CD4-positive, alpha-beta T cell treated with Interleukin-6 for 4 hours (primary cell): ENCODE measurements at regions not wholly inside any gene's neighbourhood (a gene's known extent, or its start where the extent isn't known, plus 50 kb on each side); places are given as distances from the start of the nearest gene placed in this dataset.

Source experiments
- DNase-seq: peaks from one replicate; pipeline ENCODE4 v3.0.0-alpha.2; 2020; ENCODE audit warnings: mixed read lengths

DNA sequence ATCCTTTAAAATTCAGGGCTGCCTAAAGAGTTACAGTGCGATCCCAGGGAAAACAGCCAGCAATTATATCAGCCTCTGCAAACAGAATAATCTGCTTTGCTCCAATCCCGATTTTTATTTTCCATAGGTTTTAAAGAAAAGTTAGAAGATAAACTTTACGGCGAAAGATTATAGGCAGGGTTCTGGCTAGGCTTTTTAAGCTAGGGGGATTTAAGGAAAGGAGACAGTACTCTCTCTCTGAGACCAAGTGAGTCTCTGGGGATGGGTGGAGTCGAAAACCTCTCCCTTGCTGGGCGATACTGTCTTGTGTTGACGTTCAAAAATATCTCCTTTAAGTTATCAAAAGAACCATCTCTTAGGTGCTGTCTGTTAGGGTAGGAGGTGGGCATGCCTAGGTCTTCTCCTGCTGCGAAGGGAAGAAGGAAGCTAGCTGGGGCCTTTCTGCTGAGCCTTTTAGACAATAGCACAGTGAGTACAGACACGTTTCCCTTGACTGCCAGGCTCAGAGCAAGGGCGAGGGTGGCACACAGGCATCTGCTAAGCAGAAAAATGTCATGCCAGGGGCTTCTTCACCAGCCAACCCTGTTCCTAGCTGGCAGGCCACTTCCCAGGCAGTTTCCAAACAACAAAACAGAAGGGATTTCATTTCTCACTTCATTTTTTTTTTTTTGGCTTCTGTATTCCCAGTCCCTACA is 167.9 kb upstream of the MAF start:
- no peak for DNase-seq

DNA sequence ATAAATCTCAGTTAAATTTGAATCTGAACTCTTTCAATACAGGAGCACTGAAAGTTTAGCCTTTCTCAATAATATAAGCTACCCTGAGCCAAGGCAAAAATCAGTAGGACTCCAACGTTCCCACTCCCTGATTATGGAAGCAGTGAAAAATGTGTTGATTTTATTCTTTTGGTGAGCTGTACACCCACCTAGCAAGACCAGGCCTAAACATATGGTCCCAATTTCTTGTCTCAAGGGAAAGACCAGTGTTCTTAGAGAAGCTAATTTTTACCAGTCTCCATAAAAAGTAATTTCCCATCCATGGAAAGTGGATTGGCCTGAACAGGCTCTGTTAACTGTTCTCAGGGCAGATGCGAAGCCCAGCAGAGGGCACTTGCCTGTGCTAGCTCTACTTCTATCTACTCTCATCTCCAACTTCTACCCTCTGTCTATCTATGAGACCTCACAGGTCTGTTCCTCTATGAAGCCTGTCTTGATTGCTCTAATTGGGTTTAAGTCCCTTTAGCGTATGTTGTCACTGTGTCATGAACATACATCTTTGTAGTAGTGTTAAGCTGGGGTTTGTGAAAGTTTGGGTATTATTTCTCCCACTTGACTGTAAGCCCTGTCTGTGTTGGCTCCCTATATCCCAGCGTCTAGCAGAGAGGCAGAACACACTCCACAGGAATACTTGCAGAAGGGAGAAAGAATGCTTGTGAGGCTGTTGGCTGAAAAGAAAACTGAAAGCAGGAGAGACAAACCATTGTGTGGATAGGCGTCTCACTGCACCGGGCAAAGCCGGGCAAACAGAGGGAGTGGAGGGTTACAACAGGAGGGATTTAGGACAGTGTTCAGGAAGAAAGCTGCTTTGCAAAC is 167.1 kb upstream of the MAF start:
- DNase-seq = no peak

DNA sequence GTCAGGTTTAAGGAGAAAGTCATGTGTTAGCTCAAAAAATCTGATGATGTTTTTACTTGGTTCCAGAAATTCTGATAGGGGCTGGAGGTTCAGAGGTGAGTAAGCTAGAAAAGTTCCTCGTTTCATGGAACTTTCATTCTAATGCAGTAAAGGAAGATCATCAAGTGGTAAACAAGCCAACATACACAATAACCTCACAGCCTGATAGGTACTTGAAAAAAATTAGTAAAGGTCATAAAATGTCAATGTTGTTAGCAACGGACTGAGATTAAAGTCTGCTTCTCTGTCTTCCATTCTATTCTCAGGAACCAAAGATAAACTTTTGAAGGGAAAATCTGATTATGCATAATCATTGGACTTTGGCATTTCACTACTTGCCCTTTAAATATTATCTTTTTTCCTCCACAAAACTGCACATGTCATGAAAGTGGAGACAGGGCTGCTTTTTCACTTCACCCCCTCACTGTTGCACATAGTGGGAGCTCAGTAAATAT is 165.4 kb upstream of the MAF start:
- no peak for DNase-seq

DNA sequence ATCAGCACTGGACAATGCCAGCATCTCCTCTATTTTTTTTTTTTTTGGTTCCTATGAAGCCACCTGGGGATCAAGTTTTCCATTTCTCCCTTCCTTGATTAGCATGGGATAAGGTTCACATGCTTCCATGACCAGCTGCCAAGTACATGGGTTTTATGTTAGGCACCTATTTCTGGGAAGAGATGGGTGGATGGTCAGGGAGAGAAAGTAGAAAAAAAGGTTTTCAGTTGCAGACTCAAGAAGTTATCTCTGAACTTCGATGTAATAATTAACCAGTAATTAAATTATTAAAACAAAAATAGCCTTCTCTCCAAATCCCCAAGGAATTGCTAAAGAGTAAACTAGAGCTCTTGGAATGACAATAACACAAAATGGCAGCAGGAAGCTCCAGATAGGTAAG is 164.9 kb upstream of the MAF start:
- DNase-seq = no peak

DNA sequence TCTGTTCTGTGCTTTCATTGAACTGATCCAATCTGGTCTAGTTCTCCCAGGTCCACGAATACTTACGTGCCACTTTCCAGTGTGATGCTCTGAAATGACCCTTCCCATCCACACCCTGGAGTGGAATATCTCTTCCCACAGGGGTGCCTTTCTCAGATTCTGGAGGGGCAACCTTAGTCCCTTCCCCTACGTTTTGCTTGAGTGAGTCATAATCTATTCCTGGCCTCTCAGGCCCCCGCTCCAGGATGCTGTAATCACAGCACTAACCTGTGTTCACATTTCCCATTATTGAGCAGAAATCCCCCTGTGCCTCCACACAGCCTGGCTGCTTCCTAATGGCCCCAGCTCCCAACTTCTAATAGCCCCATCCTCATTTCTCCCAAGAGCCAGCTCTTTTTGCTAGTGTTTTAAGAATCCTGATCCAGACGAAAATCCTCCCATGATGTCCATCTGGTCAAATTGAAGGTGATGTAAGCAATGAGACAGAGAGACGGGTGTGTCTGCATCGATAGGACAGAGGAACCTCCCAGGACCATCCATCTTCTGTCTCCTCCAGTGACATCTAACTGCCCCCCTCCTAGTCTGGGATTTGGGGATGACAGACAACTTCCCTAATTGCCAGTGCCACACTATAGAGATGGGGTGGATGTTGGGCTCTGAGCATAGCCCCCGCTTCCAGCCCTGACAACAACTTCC is 164.0 kb upstream of the MAF start:
- no peak for DNase-seq

DNA sequence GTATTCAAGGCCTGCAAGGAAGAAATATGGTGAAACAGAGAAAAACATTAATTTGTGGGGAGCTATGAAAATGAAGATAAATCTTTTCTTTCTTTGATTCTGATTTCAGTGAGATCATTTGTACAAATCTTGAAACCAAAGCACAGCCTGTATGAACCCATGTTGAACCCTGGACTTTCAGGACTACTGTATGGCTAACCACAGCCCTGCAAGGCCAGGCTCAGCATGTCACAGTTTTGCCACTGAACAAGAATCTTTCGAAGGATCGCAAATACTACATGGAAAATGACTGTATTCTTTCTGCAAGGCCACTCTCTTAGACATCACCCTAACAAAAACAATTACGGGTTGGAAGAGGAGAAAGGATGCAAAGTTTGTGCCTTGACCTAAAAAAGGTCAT is 161.7 kb upstream of the MAF start:
- DNase-seq = no peak

DNA sequence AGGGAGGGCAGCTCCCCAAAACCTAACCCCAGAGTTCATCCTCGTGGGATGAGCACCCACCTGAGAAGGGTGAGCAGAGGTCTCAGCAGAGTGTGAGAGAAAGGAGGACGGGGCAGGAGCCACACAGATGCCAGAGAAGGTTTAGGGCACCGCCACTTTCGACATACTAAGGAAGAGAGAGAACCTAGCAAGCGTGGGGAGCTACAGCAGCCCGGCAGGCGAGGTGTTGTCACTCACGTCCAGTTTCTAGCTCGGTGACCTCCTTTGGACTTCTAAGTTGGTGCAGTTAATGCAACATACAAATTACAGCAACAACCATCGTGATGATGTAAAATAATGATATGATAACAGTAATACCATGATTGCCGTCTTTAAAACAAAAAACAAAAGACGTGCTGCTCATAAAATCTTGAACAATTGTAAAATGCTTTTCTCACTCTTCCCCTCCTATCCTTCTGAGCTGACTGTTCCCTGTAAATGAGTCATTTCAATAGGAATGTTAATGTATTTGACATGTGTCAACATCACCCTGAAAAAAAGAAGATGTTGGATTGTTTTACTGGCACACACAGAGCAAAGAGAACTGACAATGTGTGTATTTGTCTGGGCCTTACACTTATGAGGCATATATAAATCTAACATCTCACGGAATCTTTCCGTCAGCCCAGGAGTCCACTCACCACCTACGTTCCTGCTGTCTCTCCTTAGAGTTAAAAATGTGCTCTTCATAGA is 158.2 kb upstream of the MAF start:
- no peak for DNase-seq

DNA sequence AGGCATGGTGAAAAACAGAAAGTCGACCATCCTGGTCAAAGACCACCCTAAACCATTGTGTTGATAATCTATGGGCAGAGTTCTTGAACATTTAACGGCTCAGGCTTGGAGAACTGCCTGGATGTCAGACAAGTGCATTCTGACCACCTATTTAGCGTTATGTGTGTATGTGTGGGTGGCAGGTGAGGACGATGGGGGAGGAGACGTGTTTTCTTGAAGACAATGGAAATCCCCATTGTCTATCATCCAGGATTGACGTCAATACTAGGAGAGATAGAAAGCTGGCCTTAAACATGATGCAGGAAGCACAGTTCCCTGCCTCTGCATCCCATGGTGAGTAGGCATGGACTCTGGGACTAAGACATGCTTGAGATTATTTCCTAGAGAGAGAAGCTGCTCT is 157.4 kb upstream of the MAF start:
- no peak for DNase-seq

DNA sequence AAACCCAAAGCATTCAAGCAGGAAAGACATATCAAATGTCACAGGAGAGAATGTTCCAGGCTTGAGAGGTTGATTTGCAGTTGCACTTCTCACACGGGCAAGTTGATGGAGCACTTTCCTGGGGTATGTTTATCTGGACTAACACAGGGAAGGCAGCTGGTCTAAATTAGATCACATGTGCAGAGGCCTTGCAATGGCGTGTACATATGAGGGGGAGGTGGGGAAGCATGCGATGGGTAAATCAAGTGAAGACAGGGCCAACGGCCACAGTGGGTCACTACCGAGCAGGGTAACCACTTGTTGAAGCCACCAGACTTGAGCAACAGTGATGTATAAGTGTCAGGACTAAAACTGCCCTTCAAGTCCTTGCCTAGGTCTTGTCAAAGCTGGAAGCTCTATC is 156.6 kb upstream of the MAF start:
- no peak for DNase-seq

DNA sequence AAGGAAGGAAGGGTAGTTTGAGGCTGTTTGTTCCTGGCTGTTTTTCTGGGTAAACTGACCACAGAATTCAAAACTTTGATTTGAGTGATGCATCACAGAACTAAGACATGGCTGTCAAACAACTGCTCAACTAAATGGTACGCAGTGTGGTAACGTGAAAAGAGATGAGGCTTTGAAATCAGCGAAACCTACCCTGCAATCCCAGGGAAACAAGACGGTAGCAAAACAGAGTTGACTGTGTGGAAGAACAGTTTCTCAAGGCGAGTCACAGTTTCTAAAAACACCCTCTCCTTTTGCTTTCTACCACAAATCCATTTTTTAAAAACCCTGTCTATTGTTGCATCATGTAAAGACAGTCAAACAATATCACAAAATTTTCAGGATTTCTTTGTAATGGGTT is 156.0 kb upstream of the MAF start:
- DNase-seq = no peak

DNA sequence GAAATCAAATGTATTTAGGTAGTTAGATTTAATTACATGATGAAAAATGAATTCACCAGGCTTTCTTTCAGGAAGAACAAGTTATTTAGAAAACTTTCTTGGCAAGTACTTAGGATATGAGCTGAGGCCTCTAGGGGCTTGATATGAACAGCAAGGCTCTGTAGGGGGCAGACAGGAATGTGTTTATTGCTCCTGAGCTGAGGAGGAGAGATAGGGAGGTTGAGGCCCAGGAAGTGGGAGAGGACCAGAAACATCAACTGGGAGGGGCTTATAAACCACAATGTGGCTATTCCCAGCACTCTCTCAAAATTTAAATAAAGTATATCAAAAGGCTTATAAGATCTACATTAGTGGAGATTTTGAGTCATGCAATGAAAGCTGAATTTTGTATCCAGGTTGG is 154.0 kb upstream of the MAF start:
- DNase-seq = no peak

DNA sequence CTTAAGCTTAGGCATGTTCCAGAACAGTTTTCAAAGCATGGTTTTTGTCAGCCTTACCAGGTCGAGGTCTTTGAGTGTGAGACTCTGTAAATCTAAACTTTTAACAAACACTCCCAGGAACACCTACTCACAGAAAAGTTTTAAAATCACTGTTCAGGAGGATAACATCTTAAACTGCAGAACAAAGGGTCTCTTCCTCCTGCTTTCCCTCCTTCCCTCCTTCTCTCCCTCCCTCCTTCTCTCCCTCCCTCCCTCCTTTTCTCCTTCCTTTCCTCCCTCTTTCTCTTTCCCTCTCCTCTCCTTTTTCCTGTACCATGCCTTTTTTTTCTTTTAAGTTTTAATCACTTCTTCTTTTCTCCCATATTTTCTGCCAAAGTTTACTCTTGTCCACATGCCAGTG is 153.5 kb upstream of the MAF start:
- no peak for DNase-seq

DNA sequence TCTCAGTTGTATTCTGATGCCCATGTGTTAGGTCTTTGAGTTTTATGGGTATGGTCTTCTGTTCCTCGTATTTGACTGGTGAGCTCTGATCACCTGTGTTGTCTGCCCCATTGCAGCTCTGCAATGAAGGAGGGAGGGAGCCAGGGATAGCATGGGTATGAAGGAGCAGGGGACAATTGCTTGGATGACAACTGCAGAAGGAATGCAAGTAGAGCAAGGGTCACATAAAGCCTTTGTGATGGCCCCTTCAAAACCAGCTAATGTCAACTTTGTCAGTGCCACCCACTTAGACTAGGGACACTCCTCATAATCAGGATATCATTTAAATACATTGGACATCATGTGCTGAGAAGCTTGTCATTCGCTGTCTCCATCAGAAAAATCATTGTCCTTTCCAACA is 152.7 kb upstream of the MAF start:
- DNase-seq = no peak

DNA sequence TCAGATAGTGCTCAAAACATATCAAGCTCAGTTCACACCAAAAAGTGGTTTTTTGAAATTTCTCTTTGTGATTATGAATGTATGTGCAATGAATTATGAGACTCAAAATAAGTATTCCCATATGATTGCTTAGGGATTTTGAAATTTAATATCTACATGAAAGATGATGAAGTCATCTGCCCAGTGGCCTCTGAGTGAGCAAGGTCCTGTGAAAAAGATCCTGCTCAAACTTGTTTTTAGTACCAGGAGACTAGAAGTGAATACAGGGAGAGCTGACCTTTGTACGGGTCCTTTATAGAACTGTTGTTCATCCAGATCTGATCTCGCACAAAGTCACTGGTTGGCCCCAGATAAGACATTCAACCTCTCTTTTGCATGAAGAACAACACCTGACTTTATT is 151.9 kb upstream of the MAF start:
- no peak for DNase-seq

DNA sequence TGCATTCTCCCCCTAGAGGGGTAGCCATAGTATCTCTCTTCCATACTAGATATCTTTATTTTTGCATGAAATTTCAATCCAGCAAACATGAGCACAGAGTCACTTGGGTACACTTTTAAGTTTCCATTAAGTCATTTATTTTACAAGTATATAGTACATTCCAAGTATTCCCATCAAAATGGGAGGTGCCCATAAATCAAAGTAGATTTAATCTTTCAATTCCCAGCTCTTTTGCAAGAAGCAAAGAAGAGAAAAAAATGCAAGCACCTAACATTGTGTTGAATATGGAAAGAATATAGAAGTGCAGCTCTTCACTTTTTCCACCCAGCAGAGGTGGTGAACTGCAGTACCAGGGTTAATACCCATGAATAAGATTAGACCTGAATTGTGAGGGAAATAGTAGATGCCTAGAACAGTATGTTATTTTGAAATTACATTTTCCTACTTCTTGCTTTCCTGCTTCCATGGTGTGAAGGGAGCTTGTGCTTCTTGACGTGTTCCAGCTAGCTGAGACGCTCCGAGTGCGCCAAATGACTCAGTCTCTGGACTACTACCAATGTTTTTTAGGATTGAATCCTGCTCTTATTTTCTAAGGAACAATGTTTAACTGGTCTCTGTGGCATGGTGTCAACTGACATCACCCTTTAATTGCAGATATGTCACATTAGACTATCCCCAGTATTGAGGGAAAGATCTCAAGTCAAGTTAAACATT is 151.1 kb upstream of the MAF start:
- DNase-seq = no peak

DNA sequence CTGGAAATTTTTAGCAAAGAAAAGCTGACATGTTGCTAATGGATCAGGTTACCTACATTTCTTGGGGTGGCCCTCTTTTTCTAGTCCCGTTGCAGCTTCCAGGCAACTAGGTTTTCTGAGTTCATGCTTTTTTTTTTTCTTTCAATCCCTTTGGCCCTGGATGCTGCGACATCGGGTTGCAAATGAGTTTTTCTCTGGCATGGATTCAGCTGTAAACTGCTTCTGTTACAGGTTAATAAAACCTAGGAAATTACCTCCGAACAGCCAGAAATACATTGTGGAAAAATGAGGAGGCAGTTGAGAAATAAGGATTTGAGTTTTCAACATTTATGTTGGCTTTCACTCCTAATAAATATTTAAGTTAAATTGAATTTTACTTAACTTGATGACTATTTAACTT is 149.8 kb upstream of the MAF start:
- no peak for DNase-seq

DNA sequence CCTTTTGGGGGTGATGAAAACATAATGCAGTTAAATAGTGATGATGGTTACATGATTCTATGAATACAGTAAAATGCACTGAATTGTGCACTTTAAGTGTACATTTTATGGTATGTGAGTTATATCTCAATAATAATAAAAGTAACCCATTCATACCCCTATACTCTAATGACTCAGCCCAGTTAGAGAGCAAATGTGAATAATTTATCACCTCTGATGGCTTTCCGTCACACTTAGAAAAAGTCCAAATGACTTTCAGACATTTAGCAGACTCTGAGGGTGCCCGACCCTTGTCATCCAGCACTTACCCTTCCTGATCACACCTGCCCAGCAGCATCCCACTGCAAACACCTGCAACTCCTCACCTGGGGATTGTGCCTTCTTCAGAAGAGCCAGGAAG is 148.1 kb upstream of the MAF start:
- DNase-seq = no peak

DNA sequence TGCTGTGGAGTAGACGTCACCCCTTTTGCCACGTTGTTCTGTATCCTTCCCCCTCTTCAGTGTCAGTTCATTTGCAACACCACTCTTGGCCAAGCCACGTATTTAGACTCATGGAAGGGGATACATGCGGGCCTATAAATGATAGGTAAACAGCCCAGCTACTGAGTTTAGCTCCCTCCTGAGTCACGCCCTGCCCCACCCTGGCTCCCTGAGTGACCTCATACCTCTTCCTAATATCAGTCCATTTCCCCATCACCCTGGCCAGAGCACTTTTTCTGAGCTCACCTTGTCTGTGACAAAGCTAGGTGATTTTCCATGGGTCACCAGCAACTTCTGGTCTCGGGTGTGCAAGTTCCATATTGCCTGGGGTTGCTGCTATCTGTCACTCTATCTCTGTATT is 147.2 kb upstream of the MAF start:
- no peak for DNase-seq

DNA sequence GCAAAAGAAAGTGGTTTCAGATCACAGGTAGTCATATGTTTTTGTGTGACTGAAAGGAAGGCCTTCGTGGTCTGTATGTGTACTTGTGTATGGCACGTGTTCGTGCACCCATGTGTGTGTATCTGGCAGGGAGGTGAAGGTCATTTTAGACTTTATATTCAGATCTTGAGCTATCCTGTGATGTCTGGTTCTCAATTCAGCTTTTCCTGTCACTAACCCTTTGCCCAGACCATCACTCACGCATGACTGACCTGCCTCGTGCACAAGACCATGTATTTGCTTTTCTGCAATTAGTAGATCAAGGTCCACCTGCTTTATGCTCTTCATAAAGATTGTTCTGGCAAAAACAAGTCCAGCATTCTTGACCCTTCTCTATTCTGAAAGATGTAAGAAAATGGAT is 139.7 kb upstream of the MAF start:
- no peak for DNase-seq

DNA sequence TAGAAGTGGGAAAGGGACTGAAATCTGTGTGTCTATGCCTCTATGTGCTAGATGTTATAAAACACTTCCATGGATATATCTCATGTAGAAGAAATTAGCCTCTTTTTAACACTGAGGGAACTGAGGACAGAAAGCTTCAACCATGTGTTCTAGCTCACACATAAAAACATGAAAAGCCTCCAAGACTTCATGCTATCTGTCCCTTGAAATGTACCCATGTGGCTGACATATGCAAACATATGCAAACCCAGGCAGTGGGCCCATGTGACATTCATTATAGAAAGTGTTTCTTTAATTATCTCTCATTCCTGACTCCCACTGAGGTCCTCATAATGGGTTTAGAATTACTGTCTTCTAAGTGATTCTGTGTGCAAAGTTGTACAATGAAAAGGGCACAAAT is 134.7 kb upstream of the MAF start:
- no peak for DNase-seq

DNA sequence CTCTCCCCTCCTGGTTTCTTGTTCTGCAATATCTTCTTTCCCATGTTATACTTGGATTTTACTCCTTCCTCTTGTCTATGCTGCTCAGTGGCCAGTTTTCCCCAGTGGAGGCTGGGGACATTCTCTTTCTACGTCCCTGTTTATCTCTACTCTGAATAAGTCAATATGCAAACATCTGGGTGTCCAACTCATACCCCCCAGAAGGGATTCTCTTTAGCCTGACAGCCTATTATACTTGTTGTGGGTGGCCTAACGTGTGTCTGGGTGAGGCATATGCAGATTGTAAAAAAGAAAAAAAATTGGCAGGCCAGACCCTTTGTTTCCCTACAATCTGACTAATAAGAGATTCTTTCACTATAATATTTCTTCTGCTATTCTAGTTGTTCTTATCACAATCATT is 134.2 kb upstream of the MAF start:
- no peak for DNase-seq

DNA sequence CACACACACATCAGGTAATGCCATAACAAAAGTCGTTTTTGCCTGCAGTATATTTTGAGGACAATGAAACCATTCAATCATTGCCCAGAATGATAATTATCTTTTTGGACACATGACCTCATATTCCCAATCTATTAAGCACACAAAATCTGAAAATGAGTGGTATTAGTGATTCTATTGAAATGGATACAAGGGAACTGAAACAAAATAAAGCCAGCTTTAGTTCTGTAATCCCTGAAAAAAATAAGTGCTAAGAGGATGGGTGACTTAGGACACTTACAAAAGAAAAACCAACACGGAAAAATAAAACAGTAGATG is 128.3 kb upstream of the MAF start:
- DNase-seq = no peak
